ENCODE measurements at regions not wholly inside any gene's neighbourhood (a gene's known extent, or its start where the extent isn't known, plus 50 kb on each side); places are given as distances from the start of the nearest gene placed in this dataset.

DNA sequence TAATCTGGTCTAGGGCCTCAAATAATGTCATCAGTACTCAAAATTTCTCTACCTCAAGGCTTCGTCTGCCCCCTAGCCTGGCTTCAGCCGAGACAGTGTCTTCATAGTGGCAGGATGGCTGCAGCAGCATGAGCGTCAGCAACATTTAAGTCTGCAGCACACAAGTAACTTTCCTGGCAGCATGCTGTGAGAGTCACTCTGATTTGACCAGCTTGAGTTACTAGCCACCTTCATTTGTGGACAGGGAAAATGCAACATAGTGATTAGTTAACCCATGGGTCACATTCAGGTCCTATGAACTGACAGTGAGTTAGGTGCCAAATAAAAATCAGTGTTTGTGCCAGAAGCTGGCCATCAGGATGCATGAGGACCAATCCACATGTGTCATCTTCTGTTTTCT, 209.9 kb upstream of the SLC35B3 start:
- no peak for TF ChIP-seq POLR2A (IDR thresholded peaks at IDR 0.05)
- TF ChIP-seq, protein P1, sequence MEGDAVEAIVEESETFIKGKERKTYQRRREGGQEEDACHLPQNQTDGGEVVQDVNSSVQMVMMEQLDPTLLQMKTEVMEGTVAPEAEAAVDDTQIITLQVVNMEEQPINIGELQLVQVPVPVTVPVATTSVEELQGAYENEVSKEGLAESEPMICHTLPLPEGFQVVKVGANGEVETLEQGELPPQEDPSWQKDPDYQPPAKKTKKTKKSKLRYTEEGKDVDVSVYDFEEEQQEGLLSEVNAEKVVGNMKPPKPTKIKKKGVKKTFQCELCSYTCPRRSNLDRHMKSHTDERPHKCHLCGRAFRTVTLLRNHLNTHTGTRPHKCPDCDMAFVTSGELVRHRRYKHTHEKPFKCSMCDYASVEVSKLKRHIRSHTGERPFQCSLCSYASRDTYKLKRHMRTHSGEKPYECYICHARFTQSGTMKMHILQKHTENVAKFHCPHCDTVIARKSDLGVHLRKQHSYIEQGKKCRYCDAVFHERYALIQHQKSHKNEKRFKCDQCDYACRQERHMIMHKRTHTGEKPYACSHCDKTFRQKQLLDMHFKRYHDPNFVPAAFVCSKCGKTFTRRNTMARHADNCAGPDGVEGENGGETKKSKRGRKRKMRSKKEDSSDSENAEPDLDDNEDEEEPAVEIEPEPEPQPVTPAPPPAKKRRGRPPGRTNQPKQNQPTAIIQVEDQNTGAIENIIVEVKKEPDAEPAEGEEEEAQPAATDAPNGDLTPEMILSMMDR (IDR thresholded peaks at IDR 0.05 in 8 of 11, conservative IDR thresholded peaks at IDR 0.05 in 3 of 11), result no peak

All from spleen (tissue), 7 donors.